ENCODE measurements at regions not wholly inside any gene's neighbourhood (a gene's known extent, or its start where the extent isn't known, plus 50 kb on each side); places are given as distances from the start of the nearest gene placed in this dataset.

- Histone ChIP-seq H3K36me3 (ENCODE audit: control insufficient read depth in 2 of 2, extremely low read depth in 1 of 2, insufficient read depth in 2 of 2, low read length in 2 of 2) (no peaks in the 10 kb centered on the region), H3K4me2 (ENCODE audit: control insufficient read depth, extremely low read depth, insufficient read depth, low read depth, low read length) (no peak overlapping the region), H3K79me2 (ENCODE audit: control insufficient read depth, insufficient read depth, low read length) (no peaks in the 10 kb centered on the region), H3K27ac (ENCODE audit: control insufficient read depth, insufficient read depth, low read length) (no peak overlapping the region), H3K9ac (ENCODE audit: control insufficient read depth, extremely low read depth, insufficient read depth, low read length) (no peak overlapping the region), H3K27me3 (ENCODE audit: control insufficient read depth, extremely low read depth, insufficient read depth, low read length) (no peaks in the 10 kb centered on the region), H3K9me1 (ENCODE audit: control insufficient read depth, extremely low read depth, insufficient read depth, low read length) (no peaks in the 10 kb centered on the region), H3K4me3 (ENCODE audit: control insufficient read depth in 2 of 3, extremely low read depth in 1 of 3, insufficient read depth in 2 of 3, low read depth in 1 of 3, low read length in 3 of 3) (no peak overlapping the region), H3K4me1 (ENCODE audit: control insufficient read depth, extremely low read depth, insufficient read depth, low read length) (peaks cover 17% of the 10 kb centered on the region), H4K20me1 (ENCODE audit: control insufficient read depth, extremely low read depth, insufficient read depth, low read length) (no peaks in the 10 kb centered on the region), H2AFZ (ENCODE audit: control insufficient read depth, low read length) (no peak overlapping the region), H3K9me3 (ENCODE audit: control insufficient read depth, low read depth, low read length) (no peaks in the 10 kb centered on the region)
- no peak for TF ChIP-seq EZH2 (IDR thresholded peaks at IDR 0.05; ENCODE audit: low read length)
- TF ChIP-seq CTCF (optimal IDR thresholded peaks at IDR 0.05 in 1 of 3, IDR thresholded peaks at IDR 0.05 in 1 of 3, conservative IDR thresholded peaks at IDR 0.05 in 1 of 3; ENCODE audit: extremely low read depth in 1 of 3, insufficient read depth in 2 of 3, low read length in 3 of 3) = no peak
- no peak for DNase-seq (ENCODE audit: low read depth, low spot score)
- no peak for FAIRE-seq
- dilution Hi-C loops (cut with MboI; ENCODE audit: extremely low pct_ligation_motif_present, low sequenced_read_pairs) = no loop called here
Observed at GRCh38 chr7:17071866-17072265, 190.1 kb upstream of the AGR3 start.

- no peaks in the 10 kb centered on the region for H3K9me3 ChIP-seq (ENCODE audit: control insufficient read depth, low read depth, low read length)
- no peak overlapping the region for H3K27ac ChIP-seq (ENCODE audit: control insufficient read depth, insufficient read depth, low read length)
- H3K36me3 ChIP-seq (ENCODE audit: control insufficient read depth in 2 of 2, extremely low read depth in 1 of 2, insufficient read depth in 2 of 2, low read length in 2 of 2) = no peaks in the 10 kb centered on the region
- no peak overlapping the region for H2AFZ ChIP-seq (ENCODE audit: control insufficient read depth, low read length)
- no peak overlapping the region for H3K4me3 ChIP-seq (ENCODE audit: control insufficient read depth in 2 of 3, extremely low read depth in 1 of 3, insufficient read depth in 2 of 3, low read depth in 1 of 3, low read length in 3 of 3)
- no peak for TF ChIP-seq EZH2 (IDR thresholded peaks at IDR 0.05; ENCODE audit: low read length)
- TF ChIP-seq CTCF (optimal IDR thresholded peaks at IDR 0.05 in 1 of 3, IDR thresholded peaks at IDR 0.05 in 1 of 3, conservative IDR thresholded peaks at IDR 0.05 in 1 of 3; ENCODE audit: extremely low read depth in 1 of 3, insufficient read depth in 2 of 3, low read length in 3 of 3) = no peak
- H3K4me2 ChIP-seq (ENCODE audit: control insufficient read depth, extremely low read depth, insufficient read depth, low read depth, low read length) = no peak overlapping the region
- dilution Hi-C loops (cut with MboI; ENCODE audit: extremely low pct_ligation_motif_present, low sequenced_read_pairs) = no loop called here
- H3K27me3 ChIP-seq (ENCODE audit: control insufficient read depth, extremely low read depth, insufficient read depth, low read length) = no peaks in the 10 kb centered on the region
- no peaks in the 10 kb centered on the region for H3K9me1 ChIP-seq (ENCODE audit: control insufficient read depth, extremely low read depth, insufficient read depth, low read length)
- DNase-seq (ENCODE audit: low read depth, low spot score) (no peak), FAIRE-seq (no peak)
- no peaks in the 10 kb centered on the region for H3K4me1 ChIP-seq (ENCODE audit: control insufficient read depth, extremely low read depth, insufficient read depth, low read length)
- H4K20me1 ChIP-seq (ENCODE audit: control insufficient read depth, extremely low read depth, insufficient read depth, low read length) = no peaks in the 10 kb centered on the region
- no peaks in the 10 kb centered on the region for H3K79me2 ChIP-seq (ENCODE audit: control insufficient read depth, insufficient read depth, low read length)
- no peak overlapping the region for H3K9ac ChIP-seq (ENCODE audit: control insufficient read depth, extremely low read depth, insufficient read depth, low read length)
Observed at GRCh38 chr7:17075601-17076255, 193.9 kb upstream of the AGR3 start.

All from keratinocyte (primary cell).